GM23338 (cell line): ENCODE measurements at regions not wholly inside any gene's neighbourhood (a gene's known extent, or its start where the extent isn't known, plus 50 kb on each side); places are given as distances from the start of the nearest gene placed in this dataset.

ENCODE experiments used
- CREB1 ChIP-seq: fragments of 250-450 bp; sonication (Bioruptor Pico); IDR thresholded peaks from 2 replicates; pipeline ENCODE4 v1.5.0; 2020; ENCODE audit warnings: low read depth, mild to moderate bottlenecking, moderate library complexity
- CTCF ChIP-seq, 2 experiments: fragments of 200-600 bp in 1 of 2; sonication (generic) in 1 of 2; conservative IDR thresholded peaks; 2 replicates each; pipeline versions ENCODE4 v1.5.1 to v1.6.1; 2016 to 2017; ENCODE audit warnings: antibody characterized with exemption in 2 of 2, low read depth in 2 of 2, mild to moderate bottlenecking in 2 of 2, moderate library complexity in 1 of 2
- EZH2 ChIP-seq: fragments of 200-600 bp; sonication (generic); IDR thresholded peaks from one replicate; pipeline ENCODE4 v1.8.0; 2017; ENCODE audit warnings: antibody characterized with exemption, mild to moderate bottlenecking, low read depth; ENCODE audit not compliant: unreplicated experiment
- EZH2phosphoT487 ChIP-seq: fragments of 200-600 bp; sonication (generic); IDR thresholded peaks from one replicate; pipeline ENCODE4 v1.8.1; 2018; ENCODE audit warnings: antibody characterized with exemption; ENCODE audit not compliant: unreplicated experiment
- JUNB ChIP-seq: IDR thresholded peaks from one replicate; pipeline ENCODE4 v1.6.1; 2016; ENCODE audit warnings: antibody characterized with exemption; ENCODE audit not compliant: unreplicated experiment
- NANOG ChIP-seq: IDR thresholded peaks from 2 replicates; pipeline ENCODE4 v1.6.1; 2016; ENCODE audit warnings: antibody characterized with exemption, borderline replicate concordance
- POLR2AphosphoS5 ChIP-seq: IDR thresholded peaks from 2 replicates; pipeline ENCODE4 v1.6.1; 2016; ENCODE audit warnings: antibody characterized with exemption, low read depth
- STAT1 ChIP-seq: IDR thresholded peaks from one replicate; pipeline ENCODE4 v1.6.1; 2016; ENCODE audit warnings: antibody characterized with exemption; ENCODE audit not compliant: unreplicated experiment
- ZNF114 ChIP-seq: fragments of 250-450 bp; sonication (Bioruptor Pico); IDR thresholded peaks from 2 replicates; pipeline ENCODE4 v1.5.0; 2020; ENCODE audit warnings: mild to moderate bottlenecking, moderate library complexity
- ZNF331 ChIP-seq: fragments of 250-450 bp; sonication (Bioruptor Pico); IDR thresholded peaks from 2 replicates; pipeline ENCODE4 v1.5.0; 2020; ENCODE audit warnings: low read depth, mild to moderate bottlenecking, moderate library complexity
- TF ChIP-seq, protein P1 (sequence below): IDR thresholded peaks from one replicate; pipeline ENCODE4 v1.6.1; 2018; ENCODE audit warnings: antibody characterized with exemption; ENCODE audit not compliant: unreplicated experiment
- TF ChIP-seq, protein P2 (sequence below): IDR thresholded peaks from 2 replicates; pipeline ENCODE4 v1.6.1; 2016; ENCODE audit warnings: antibody characterized with exemption

- TF ChIP-seq EZH2 (no peak), CTCF (conservative IDR thresholded peaks at IDR 0.05; ENCODE audit: low read depth in 2 of 2) (no peak), CREB1 (no peak), EZH2phosphoT487 (no peak), POLR2AphosphoS5 (no peak), JUNB (no peak), ZNF331 (CRISPR knock-in tag) (no peak), NANOG (no peak), ZNF114 (CRISPR knock-in tag) (no peak), STAT1 (no peak)
- TF ChIP-seq, protein P1, sequence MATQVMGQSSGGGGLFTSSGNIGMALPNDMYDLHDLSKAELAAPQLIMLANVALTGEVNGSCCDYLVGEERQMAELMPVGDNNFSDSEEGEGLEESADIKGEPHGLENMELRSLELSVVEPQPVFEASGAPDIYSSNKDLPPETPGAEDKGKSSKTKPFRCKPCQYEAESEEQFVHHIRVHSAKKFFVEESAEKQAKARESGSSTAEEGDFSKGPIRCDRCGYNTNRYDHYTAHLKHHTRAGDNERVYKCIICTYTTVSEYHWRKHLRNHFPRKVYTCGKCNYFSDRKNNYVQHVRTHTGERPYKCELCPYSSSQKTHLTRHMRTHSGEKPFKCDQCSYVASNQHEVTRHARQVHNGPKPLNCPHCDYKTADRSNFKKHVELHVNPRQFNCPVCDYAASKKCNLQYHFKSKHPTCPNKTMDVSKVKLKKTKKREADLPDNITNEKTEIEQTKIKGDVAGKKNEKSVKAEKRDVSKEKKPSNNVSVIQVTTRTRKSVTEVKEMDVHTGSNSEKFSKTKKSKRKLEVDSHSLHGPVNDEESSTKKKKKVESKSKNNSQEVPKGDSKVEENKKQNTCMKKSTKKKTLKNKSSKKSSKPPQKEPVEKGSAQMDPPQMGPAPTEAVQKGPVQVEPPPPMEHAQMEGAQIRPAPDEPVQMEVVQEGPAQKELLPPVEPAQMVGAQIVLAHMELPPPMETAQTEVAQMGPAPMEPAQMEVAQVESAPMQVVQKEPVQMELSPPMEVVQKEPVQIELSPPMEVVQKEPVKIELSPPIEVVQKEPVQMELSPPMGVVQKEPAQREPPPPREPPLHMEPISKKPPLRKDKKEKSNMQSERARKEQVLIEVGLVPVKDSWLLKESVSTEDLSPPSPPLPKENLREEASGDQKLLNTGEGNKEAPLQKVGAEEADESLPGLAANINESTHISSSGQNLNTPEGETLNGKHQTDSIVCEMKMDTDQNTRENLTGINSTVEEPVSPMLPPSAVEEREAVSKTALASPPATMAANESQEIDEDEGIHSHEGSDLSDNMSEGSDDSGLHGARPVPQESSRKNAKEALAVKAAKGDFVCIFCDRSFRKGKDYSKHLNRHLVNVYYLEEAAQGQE, result no peak
- TF ChIP-seq, protein P2, sequence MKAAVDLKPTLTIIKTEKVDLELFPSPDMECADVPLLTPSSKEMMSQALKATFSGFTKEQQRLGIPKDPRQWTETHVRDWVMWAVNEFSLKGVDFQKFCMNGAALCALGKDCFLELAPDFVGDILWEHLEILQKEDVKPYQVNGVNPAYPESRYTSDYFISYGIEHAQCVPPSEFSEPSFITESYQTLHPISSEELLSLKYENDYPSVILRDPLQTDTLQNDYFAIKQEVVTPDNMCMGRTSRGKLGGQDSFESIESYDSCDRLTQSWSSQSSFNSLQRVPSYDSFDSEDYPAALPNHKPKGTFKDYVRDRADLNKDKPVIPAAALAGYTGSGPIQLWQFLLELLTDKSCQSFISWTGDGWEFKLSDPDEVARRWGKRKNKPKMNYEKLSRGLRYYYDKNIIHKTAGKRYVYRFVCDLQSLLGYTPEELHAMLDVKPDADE, result no peak
Observed at GRCh38 chr1:104468282-104468681, 718.6 kb downstream of the AMY1C start.
